BLaER1 treated with 17β-estradiol and CSF1 and Interleukin-3, amounts not matched to agents 10 nM and 100 nM (cell line): ENCODE measurements at regions not wholly inside any gene's neighbourhood (a gene's known extent, or its start where the extent isn't known, plus 50 kb on each side); places are given as distances from the start of the nearest gene placed in this dataset.
A peak's percentile ranks its signal among the peaks of the same experiment; 100 is the strongest.
"Not testable (repeated sequence)": the region's sequence is repeated elsewhere in the genome, so short reads cannot be mapped to it uniquely, and the experiment has no call there.

Experiments used
- H3K27ac ChIP-seq, 11 experiments: shearing (Covaris generic); formaldehyde crosslinking; 2 replicates each; pipeline ENCODE4 v1.8.1; 2022
- H3K27me3 ChIP-seq, 11 experiments: shearing (Covaris generic); formaldehyde crosslinking; 2 replicates each; pipeline ENCODE4 v1.8.1; 2022
- H3K36me3 ChIP-seq, 11 experiments: shearing (Covaris generic); formaldehyde crosslinking; 2 replicates each; pipeline ENCODE4 v1.8.1; 2022
- H3K4me1 ChIP-seq, 10 experiments: shearing (Covaris generic); formaldehyde crosslinking; 2 replicates each; pipeline ENCODE4 v1.8.1; 2022
- H3K4me2 ChIP-seq, 11 experiments: shearing (Covaris generic); formaldehyde crosslinking; 2 replicates each; pipeline ENCODE4 v1.8.1; 2022
- H3K4me3 ChIP-seq, 10 experiments: shearing (Covaris generic); formaldehyde crosslinking; 2 replicates each; pipeline ENCODE4 v1.8.1; 2022
- H3K9ac ChIP-seq, 11 experiments: shearing (Covaris generic); formaldehyde crosslinking; 2 replicates each; pipeline ENCODE4 v1.8.1; 2022
- H3K9me3 ChIP-seq, 11 experiments: shearing (Covaris generic); formaldehyde crosslinking; replicated peaks in 1 of 11; 2 replicates each; pipeline ENCODE4 v1.8.1; 2022
- H4K20me1 ChIP-seq, 11 experiments: shearing (Covaris generic); formaldehyde crosslinking; 2 replicates each; pipeline ENCODE4 v1.8.1; 2022
- Cebpa-rat ChIP-seq, 11 experiments: shearing (Covaris generic); IDR thresholded peaks; 2 replicates each; pipeline ENCODE4 v1.8.1; 2022

- H3K9ac ChIP-seq: no peak overlapping the region
- H3K4me3 ChIP-seq: no peak overlapping the region
- no peak overlapping the region for H3K27ac ChIP-seq
- H3K4me1 ChIP-seq: no peaks in the 10 kb centered on the region
- H3K27me3 ChIP-seq: no peaks in the 10 kb centered on the region
- H3K36me3 ChIP-seq: no peaks in the 10 kb centered on the region
- no peak for TF ChIP-seq Cebpa-rat (IDR thresholded peaks at IDR 0.05)
- 0 out of 22 replicates have a peak, but pooled peaks cover 0 to 5% (median 0%) of the 10 kb centered on the region in 11 experiments for H3K9me3 ChIP-seq
- no peak overlapping the region for H3K4me2 ChIP-seq
- H4K20me1 ChIP-seq: no peaks in the 10 kb centered on the region
These were observed 64.1 kb upstream of the NDUFV2 start for GRCh38 chr18:9038277-9038871.

DNA sequence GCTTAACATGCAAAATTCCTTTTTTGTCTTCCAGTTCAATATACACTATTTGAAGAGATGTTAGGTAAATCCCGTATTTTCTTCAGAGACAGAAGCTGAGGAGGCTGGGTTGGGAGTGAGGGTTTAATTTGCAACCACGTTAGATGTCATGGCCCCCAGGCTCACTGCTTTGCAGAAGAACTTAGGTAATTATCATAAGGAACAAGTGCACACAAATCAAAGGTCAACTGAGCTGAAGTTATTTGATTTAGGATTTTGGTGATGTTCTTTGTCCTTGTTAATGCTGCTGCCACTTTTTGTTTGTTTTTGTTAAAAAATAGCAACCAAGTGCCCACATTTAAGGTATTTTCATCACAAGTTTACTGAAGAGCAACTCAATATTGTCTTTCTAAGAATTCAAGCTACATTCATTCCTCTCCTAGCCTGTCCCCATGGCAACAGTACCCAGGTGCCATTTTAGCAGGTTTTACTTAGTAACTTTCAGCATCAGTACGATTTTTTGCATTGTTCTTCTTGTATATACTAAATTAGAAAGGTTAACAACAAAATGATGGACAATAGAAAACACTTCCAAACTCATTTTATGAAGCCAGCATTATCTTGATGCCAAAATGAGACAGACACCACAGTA lies 62.9 kb upstream of the NDUFV2 start:
- Histone ChIP-seq H3K27me3 (no peaks in the 10 kb centered on the region), H4K20me1 (no peaks in the 10 kb centered on the region), H3K4me2 (no peak overlapping the region), H3K27ac (no peak overlapping the region), H3K9ac (no peak overlapping the region), H3K4me3 (no peak overlapping the region), H3K36me3 (no peaks in the 10 kb centered on the region), H3K4me1 (no peaks in the 10 kb centered on the region), H3K9me3 (0 out of 22 replicates have a peak, but pooled peaks cover 0 to 5% (median 0%) of the 10 kb centered on the region in 11 experiments)
- TF ChIP-seq Cebpa-rat (IDR thresholded peaks at IDR 0.05): no peak

- no peak for TF ChIP-seq Cebpa-rat (IDR thresholded peaks at IDR 0.05)
These were observed 59.6 kb upstream of the NDUFV2 start for GRCh38 chr18:9042766-9043481.

GRCh38 chr18:9043581-9043980 lies 58.9 kb upstream of the NDUFV2 start:
- H3K36me3 ChIP-seq: no peaks in the 10 kb centered on the region
- no peak overlapping the region for H3K27ac ChIP-seq
- H3K27me3 ChIP-seq: no peaks in the 10 kb centered on the region
- H4K20me1 ChIP-seq: no peaks in the 10 kb centered on the region
- peaks cover 0 to 9% (median 4%) of the 10 kb centered on the region in 11 experiments; a peak in 10 of 22 replicates for H3K9me3 ChIP-seq
- no peak overlapping the region for H3K4me2 ChIP-seq
- H3K4me3 ChIP-seq: no peak overlapping the region
- H3K4me1 ChIP-seq: peaks cover 0 to 11% (median 0%) of the 10 kb centered on the region in 10 experiments; a peak in 5 of 20 replicates
- no peak for TF ChIP-seq Cebpa-rat (IDR thresholded peaks at IDR 0.05)
- H3K9ac ChIP-seq: no peak overlapping the region

More at GRCh38 chr18:9042766-9043481, 59.6 kb upstream of the NDUFV2 start:
- Histone ChIP-seq H4K20me1 (no peaks in the 10 kb centered on the region), H3K4me2 (no peak overlapping the region), H3K27me3 (no peaks in the 10 kb centered on the region), H3K9me3 (peaks cover 0 to 5% (median 0%) of the 10 kb centered on the region in 11 experiments; a peak in 1 of 22 replicates), H3K36me3 (no peaks in the 10 kb centered on the region), H3K27ac (no peak overlapping the region), H3K9ac (no peak overlapping the region), H3K4me3 (no peak overlapping the region), H3K4me1 (peaks cover 0 to 4% (median 0%) of the 10 kb centered on the region in 10 experiments; a peak in 4 of 20 replicates)

- Histone ChIP-seq H4K20me1 (no peaks in the 10 kb centered on the region), H3K36me3 (peaks cover 0 to 6% (median 0%) of the 10 kb centered on the region in 11 experiments; a peak in 1 of 22 replicates), H3K27ac (no peak overlapping the region), H3K4me2 (peak overlapping the region in 2 of 11 experiments; percentile 44 to 62; a peak in 1 of 22 replicates), H3K4me3 (no peak overlapping the region), H3K27me3 (no peaks in the 10 kb centered on the region), H3K4me1 (peaks cover 0 to 20% (median 0%) of the 10 kb centered on the region in 10 experiments; a peak in 6 of 20 replicates), H3K9me3 (peaks cover 31 to 49% (median 43%) of the 10 kb centered on the region in 11 experiments), H3K9ac (no peak overlapping the region)
- no peak for TF ChIP-seq Cebpa-rat (IDR thresholded peaks at IDR 0.05)
These were observed 54.8 kb upstream of the NDUFV2 start for GRCh38 chr18:9047715-9048114.

DNA sequence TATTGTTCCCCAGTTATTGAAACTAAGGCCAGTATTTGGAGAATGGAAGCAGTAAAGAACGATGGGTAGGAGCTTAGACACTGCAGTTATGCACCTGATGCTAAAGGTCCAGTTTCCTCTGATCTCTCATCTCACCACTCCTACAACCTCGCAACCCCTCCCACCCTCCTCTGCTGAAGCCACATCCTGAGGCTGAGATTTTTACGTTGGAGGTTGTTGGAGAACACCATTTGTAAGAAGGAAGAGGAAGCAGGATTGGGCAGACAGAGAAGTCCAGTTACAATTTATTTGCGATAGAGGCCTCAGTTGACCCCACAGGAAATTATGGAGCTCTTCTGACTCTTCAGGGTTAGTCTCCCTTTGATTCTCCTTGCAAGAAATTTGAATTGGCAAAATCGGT lies 54.3 kb upstream of the NDUFV2 start:
- Histone ChIP-seq H3K36me3 (peaks cover 0 to 6% (median 0%) of the 10 kb centered on the region in 11 experiments; a peak in 1 of 22 replicates), H3K4me3 (no peak overlapping the region), H3K4me1 (peaks cover 0 to 20% (median 0%) of the 10 kb centered on the region in 10 experiments; a peak in 6 of 20 replicates), H3K27ac (no peak overlapping the region), H3K27me3 (no peaks in the 10 kb centered on the region), H3K9ac (no peak overlapping the region), H3K4me2 (peak overlapping the region in 2 of 11 experiments; percentile 44 to 62; a peak in 5 of 22 replicates), H3K9me3 (peaks cover 36 to 54% (median 48%) of the 10 kb centered on the region in 11 experiments), H4K20me1 (no peaks in the 10 kb centered on the region)
- TF ChIP-seq Cebpa-rat (IDR thresholded peaks at IDR 0.05): no peak

DNA sequence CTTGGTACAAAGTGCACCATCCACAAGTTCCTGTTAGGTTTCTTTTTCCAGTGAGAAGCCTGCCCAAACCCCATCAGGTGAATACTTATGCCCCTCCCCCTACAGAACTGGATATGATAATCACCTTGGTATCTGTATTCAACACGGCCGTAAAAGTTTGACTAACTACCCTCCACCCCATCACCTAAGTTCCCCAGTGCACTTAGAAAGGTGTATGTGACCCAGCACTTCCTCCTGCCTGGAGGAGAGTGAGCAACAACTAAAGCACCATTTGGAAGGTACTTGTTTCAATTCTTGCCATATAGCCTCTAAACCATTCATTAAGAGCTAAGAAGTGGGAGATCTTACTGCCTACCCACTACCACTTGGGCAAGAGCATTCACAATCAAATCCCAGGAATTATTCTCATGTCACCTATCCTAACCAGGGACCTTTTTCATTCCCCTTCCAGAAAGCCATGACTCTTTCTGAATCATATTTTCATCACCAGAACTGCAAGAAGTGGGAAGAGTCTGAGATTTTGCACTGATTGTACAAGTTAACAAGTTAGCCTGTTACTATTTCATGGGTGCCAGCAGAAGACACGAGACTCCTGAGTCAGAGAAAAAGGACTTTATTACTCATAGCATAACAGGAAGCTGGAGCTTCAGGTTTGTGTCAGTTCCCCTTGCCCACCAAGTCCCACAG lies 53.5 kb upstream of the NDUFV2 start:
- Histone ChIP-seq H3K27ac (no peak overlapping the region), H3K4me3 (no peak overlapping the region), H3K36me3 (peaks cover 0 to 6% (median 0%) of the 10 kb centered on the region in 11 experiments; a peak in 1 of 22 replicates), H3K9me3 (peaks cover 39 to 58% (median 52%) of the 10 kb centered on the region in 11 experiments), H3K9ac (no peak overlapping the region), H3K4me1 (peaks cover 0 to 20% (median 0%) of the 10 kb centered on the region in 10 experiments; a peak in 6 of 20 replicates), H3K27me3 (no peaks in the 10 kb centered on the region), H3K4me2 (peak overlapping the region in 3 of 11 experiments; percentile 24 to 62 (median 44); a peak in 4 of 22 replicates), H4K20me1 (no peaks in the 10 kb centered on the region)
- TF ChIP-seq Cebpa-rat (IDR thresholded peaks at IDR 0.05): no peak

DNA sequence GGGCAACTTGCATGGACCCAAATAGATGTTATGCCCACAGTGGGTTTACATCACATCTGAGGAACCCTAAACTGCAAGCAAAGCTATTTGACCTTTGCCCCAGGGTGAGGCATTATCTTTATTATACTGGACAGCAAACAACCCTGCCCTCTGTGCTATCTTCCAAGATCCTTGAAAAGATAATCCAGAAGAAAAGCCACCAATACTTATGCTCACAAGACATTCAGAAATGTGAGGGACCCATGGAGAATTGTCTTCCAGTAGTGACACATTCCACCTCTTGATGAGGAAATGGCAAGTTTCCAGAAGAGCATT lies 53.0 kb upstream of the NDUFV2 start:
- Histone ChIP-seq H3K4me3 (no peak overlapping the region), H3K27me3 (no peaks in the 10 kb centered on the region), H3K9ac (no peak overlapping the region), H3K27ac (no peak overlapping the region), H4K20me1 (no peaks in the 10 kb centered on the region), H3K36me3 (peaks cover 0 to 6% (median 0%) of the 10 kb centered on the region in 11 experiments; a peak in 1 of 22 replicates), H3K9me3 (peaks cover 39 to 58% (median 52%) of the 10 kb centered on the region in 11 experiments), H3K4me2 (peak overlapping the region in 2 of 11 experiments; percentile 44 to 62; a peak in 1 of 22 replicates), H3K4me1 (peaks cover 0 to 20% (median 0%) of the 10 kb centered on the region in 10 experiments; a peak in 6 of 20 replicates)
- TF ChIP-seq Cebpa-rat (IDR thresholded peaks at IDR 0.05): no peak

- peaks cover 39 to 57% (median 52%) of the 10 kb centered on the region in 11 experiments for H3K9me3 ChIP-seq
- peaks cover 0 to 24% (median 0%) of the 10 kb centered on the region in 10 experiments; a peak in 6 of 20 replicates for H3K4me1 ChIP-seq
- not testable (repeated sequence) for H3K36me3 ChIP-seq, H3K27ac ChIP-seq, H3K27me3 ChIP-seq, H4K20me1 ChIP-seq, H3K9ac ChIP-seq, H3K4me2 ChIP-seq
- peak overlapping the region in 1 of 10 experiments; percentile 15; a peak in 1 of 20 replicates for H3K4me3 ChIP-seq
These were observed 51.7 kb upstream of the NDUFV2 start for GRCh38 chr18:9050628-9051284.
